HEK293 (cell line): ENCODE measurements at regions not wholly inside any gene's neighbourhood (a gene's known extent, or its start where the extent isn't known, plus 50 kb on each side); places are given as distances from the start of the nearest gene placed in this dataset.
A peak's percentile ranks its signal among the peaks of the same experiment; 100 is the strongest.

Source experiments
- CTCF ChIA-PET: fragments of 350-600 bp; formaldehyde crosslinking; extraction: SDS; loops from one replicate; lab custom pipeline; 2021; ENCODE audit warnings: antibody characterized with exemption; lab: Yijun Ruan, JAX
- POLR2A ChIA-PET: fragments of 300-600 bp; formaldehyde crosslinking; extraction: SDS; loops from one replicate; lab custom pipeline; 2020; ENCODE audit warnings: antibody characterized with exemption, inconsistent platforms; lab: Yijun Ruan, JAX
- H3K27ac ChIP-seq: fragments of 200-500 bp; sonication (Bioruptor generic); 2 replicates; pipeline ENCODE4 v1.5.1; 2014; ENCODE audit warnings: low read depth, low read length, control low read depth, inconsistent platforms; ENCODE audit errors: extremely low read depth
- H3K36me3 ChIP-seq, 2 experiments: fragments of 200-500 bp in 1 of 2; sonication (Bioruptor generic) in 1 of 2; 1 replicate in 1 of 2; 2 replicates in 1 of 2; pipeline ENCODE4 v1.5.1; 2014 to 2017; ENCODE audit warnings: inconsistent platforms in 2 of 2, low read length in 2 of 2; ENCODE audit not compliant: control insufficient read depth in 2 of 2, insufficient read depth in 1 of 2
- H3K4me1 ChIP-seq: fragments of 200-500 bp; sonication (Bioruptor generic); 2 replicates; pipeline ENCODE4 v1.5.1; 2014; ENCODE audit warnings: mild to moderate bottlenecking, low read length, inconsistent platforms; ENCODE audit not compliant: control insufficient read depth, insufficient read depth
- H3K4me3 ChIP-seq: 2 replicates; pipeline ENCODE4 v1.5.1; 2011; ENCODE audit warnings: low read depth, mild to moderate bottlenecking, control low read depth, low read length, moderate library complexity
- H3K9me3 ChIP-seq: fragments of 200-500 bp; sonication (Bioruptor generic); 2 replicates; pipeline ENCODE4 v1.5.1; 2014; ENCODE audit warnings: low read depth, low read length, inconsistent platforms; ENCODE audit not compliant: control insufficient read depth, insufficient read depth
- GFI1B ChIP-seq: fragments of 450-650 bp; formaldehyde crosslinking; IDR thresholded peaks from 2 replicates; pipeline ENCODE4 v1.5.1; 2016; ENCODE audit warnings: missing biosample characterization, missing genetic modification characterization
- OSR2 ChIP-seq: fragments of 450-650 bp; formaldehyde crosslinking; IDR thresholded peaks from 2 replicates; pipeline ENCODE4 v1.5.1; 2016; ENCODE audit warnings: missing biosample characterization, missing genetic modification characterization
- PRDM10 ChIP-seq: fragments of 450-650 bp; formaldehyde crosslinking; IDR thresholded peaks from 2 replicates; pipeline ENCODE4 v1.5.1; 2016; ENCODE audit warnings: missing biosample characterization, missing genetic modification characterization
- PRDM6 ChIP-seq: fragments of 450-650 bp; formaldehyde crosslinking; IDR thresholded peaks from 2 replicates; pipeline ENCODE4 v1.5.1; 2017; ENCODE audit warnings: missing biosample characterization, missing genetic modification characterization
- WT1 ChIP-seq: fragments of 450-650 bp; formaldehyde crosslinking; IDR thresholded peaks from 2 replicates; pipeline ENCODE4 v1.5.1; 2016; ENCODE audit warnings: missing biosample characterization, missing genetic modification characterization
- ZIC2 ChIP-seq: fragments of 450-650 bp; formaldehyde crosslinking; IDR thresholded peaks from 2 replicates; pipeline ENCODE4 v1.5.1; 2016; ENCODE audit warnings: missing biosample characterization, missing genetic modification characterization
- ZNF140 ChIP-seq: fragments of 450-650 bp; formaldehyde crosslinking; IDR thresholded peaks from 2 replicates; pipeline ENCODE4 v1.5.1; 2016; ENCODE audit warnings: missing biosample characterization, missing genetic modification characterization
- ZNF157 ChIP-seq: fragments of 450-650 bp; formaldehyde crosslinking; IDR thresholded peaks from 2 replicates; pipeline ENCODE4 v1.5.1; 2016; ENCODE audit warnings: missing biosample characterization, missing genetic modification characterization
- ZNF548 ChIP-seq: fragments of 450-650 bp; formaldehyde crosslinking; IDR thresholded peaks from 2 replicates; pipeline ENCODE4 v1.5.1; 2016; ENCODE audit warnings: missing biosample characterization, missing genetic modification characterization
- ZNF843 ChIP-seq: fragments of 450-650 bp; formaldehyde crosslinking; IDR thresholded peaks from 2 replicates; pipeline ENCODE4 v1.5.1; 2016; ENCODE audit warnings: missing biosample characterization, missing genetic modification characterization

GRCh38 chr9:130782886-130783530 lies 52.0 kb upstream of the ABL1 start:
- H3K4me3 ChIP-seq, result no peak overlapping the region
- POLR2A ChIA-PET, result no interaction called here
- no peaks in the 10 kb centered on the region for H3K36me3 ChIP-seq
- TF ChIP-seq ZIC2 (no peak), ZNF140 (no peak), GFI1B (peak; percentile 77; the same call in 1 of the 2 replicates), PRDM10 (tag by site-specific recombination) (no peak), OSR2 (tag by site-specific recombination) (peak; percentile 41; the same call in 1 of the 2 replicates), WT1 (tag by site-specific recombination) (peak; percentile 98), ZNF157 (tag by site-specific recombination) (no peak), PRDM6 (tag by site-specific recombination) (peak; percentile 25; the same call in 1 of the 2 replicates), ZNF843 (0 out of 2 replicates have a peak, but pooled peaks have one; percentile 30)
- no peak overlapping the region for H3K27ac ChIP-seq
- no peaks in the 10 kb centered on the region for H3K9me3 ChIP-seq
- CTCF ChIA-PET, result interaction anchor here (0.5 to 2.6 kb wide), 4 partner anchors 10 to 61 kb away, joined by 3 to 22 read pairs (median 3); no protein-coding TSS in a partner anchor
- no peaks in the 10 kb centered on the region; the same call in 1 of the 2 replicates for H3K4me1 ChIP-seq

- Histone ChIP-seq H3K27ac (no peak overlapping the region), H3K4me1 (no peaks in the 10 kb centered on the region), H3K4me3 (no peak overlapping the region), H3K9me3 (no peaks in the 10 kb centered on the region), H3K36me3 (no peaks in the 10 kb centered on the region)
- POLR2A ChIA-PET, result no interaction called here
- TF ChIP-seq ZIC2 (peak; percentile 75), ZNF548 (tag by site-specific recombination) (no peak)
- CTCF ChIA-PET, result no interaction called here
Measured at GRCh38 chr9:130785053-130785452, 50.0 kb upstream of the ABL1 start.
